Endothelial cell of umbilical vein (primary cell): ENCODE measurements at regions not wholly inside any gene's neighbourhood (a gene's known extent, or its start where the extent isn't known, plus 50 kb on each side); places are given as distances from the start of the nearest gene placed in this dataset.

ENCODE experiments used
- BruUV-seq: library from RNA; stranded (reverse); fragments of 400-500 nt; replicated peaks from 2 replicates; lab custom pipeline; 2021; lab: Mats Ljungman, UMichigan
- CTCF ChIA-PET: fragments of 300-600, 350-600 bp; sonication (Branson Sonifier 250); formaldehyde crosslinking; loops from one replicate; lab custom pipeline; 2021; ENCODE audit warnings: antibody characterized with exemption, inconsistent platforms; lab: Charles Lee
- POLR2A ChIA-PET: fragments of 300-600, 350-600 bp; sonication (Branson Sonifier 250); formaldehyde crosslinking; loops from one replicate; lab custom pipeline; 2021; ENCODE audit warnings: antibody characterized with exemption, inconsistent platforms; lab: Charles Lee
- DNase-seq: peaks from one replicate; pipeline ENCODE4 v3.0.0-alpha.2; 2011; ENCODE audit warnings: low read depth, low spot score
- FAIRE-seq: peaks from 2 replicates; lab custom pipeline; 2011; peaks lifted over from hg19 to GRCh38; lab: Jason Lieb, UNC
- H2AFZ ChIP-seq: 2 replicates; pipeline ENCODE4 v1.6.0; 2012; ENCODE audit warnings: low read depth, low read length, control low read depth, inconsistent platforms
- H3K27ac ChIP-seq: 2 replicates; pipeline ENCODE4 v1.5.1; 2011; ENCODE audit warnings: low read depth, mild to moderate bottlenecking, control low read depth, low read length, moderate library complexity; ENCODE audit not compliant: insufficient read depth
- H3K27me3 ChIP-seq, 2 experiments: 2 replicates each; pipeline versions ENCODE4 v1.6.0 to v1.6.1; 2011; ENCODE audit warnings: low read length in 2 of 2, mixed read lengths in 1 of 2; ENCODE audit not compliant: control insufficient read depth in 2 of 2, insufficient read depth in 2 of 2
- H3K36me3 ChIP-seq, 2 experiments: 2 replicates in 1 of 2; 3 replicates in 1 of 2; pipeline ENCODE4 v1.5.1; 2011; ENCODE audit warnings: low read length in 2 of 2, mild to moderate bottlenecking in 1 of 2, moderate library complexity in 1 of 2; ENCODE audit not compliant: control insufficient read depth in 2 of 2, insufficient read depth in 2 of 2; ENCODE audit errors: extremely low read depth in 1 of 2
- H3K4me1 ChIP-seq: 3 replicates; pipeline ENCODE4 v1.5.1; 2011; ENCODE audit warnings: mild to moderate bottlenecking, low read length; ENCODE audit not compliant: control insufficient read depth, insufficient read depth; ENCODE audit errors: extremely low read depth
- H3K4me2 ChIP-seq: 2 replicates; pipeline ENCODE4 v1.6.1; 2011; ENCODE audit warnings: low read length, control low read depth, mixed read lengths; ENCODE audit not compliant: insufficient read depth
- H3K4me3 ChIP-seq, 3 experiments: fragments of 200-600 bp in 1 of 3; sonication (generic), shearing (Covaris generic) in 1 of 3; replicated peaks in 1 of 3; 2 replicates each; pipeline ENCODE4 v1.5.1; 2011 to 2016; ENCODE audit warnings: control low read depth in 3 of 3, low read length in 3 of 3, mild to moderate bottlenecking in 2 of 3, inconsistent platforms in 1 of 3, low read depth in 1 of 3, moderate library complexity in 1 of 3; ENCODE audit not compliant: insufficient read depth in 1 of 3
- H3K79me2 ChIP-seq: 2 replicates; pipeline ENCODE4 v1.6.0; 2012; ENCODE audit warnings: low read length, inconsistent platforms; ENCODE audit not compliant: control insufficient read depth, insufficient read depth
- H3K9ac ChIP-seq: replicated peaks from 2 replicates; pipeline ENCODE3; 2011; ENCODE audit warnings: low read length, control low read depth; ENCODE audit not compliant: insufficient read depth; ENCODE audit errors: extremely low read depth
- H3K9me1 ChIP-seq: replicated peaks from 3 replicates; pipeline ENCODE4 v1.6.0; 2011; ENCODE audit warnings: mild to moderate bottlenecking, low read length; ENCODE audit not compliant: control insufficient read depth, insufficient read depth; ENCODE audit errors: extremely low read depth
- H3K9me3 ChIP-seq: replicated peaks from 2 replicates; pipeline ENCODE4 v1.5.1; 2012; ENCODE audit warnings: low read length, inconsistent platforms; ENCODE audit not compliant: control insufficient read depth, insufficient read depth
- H4K20me1 ChIP-seq: replicated peaks from 2 replicates; pipeline ENCODE3; 2011; ENCODE audit warnings: mild to moderate bottlenecking, low read length; ENCODE audit not compliant: control insufficient read depth, insufficient read depth; ENCODE audit errors: extremely low read depth
- CTCF ChIP-seq, 2 donors: IDR thresholded peaks; 1 replicate in 1 of 2; 2 replicates in 1 of 2; pipeline ENCODE4 v1.5.1; 2011; ENCODE audit warnings: low read length in 2 of 2, mild to moderate bottlenecking in 2 of 2, moderate library complexity in 2 of 2, control low read depth in 1 of 2, inconsistent platforms in 1 of 2, low read depth in 1 of 2; ENCODE audit not compliant: insufficient read depth in 1 of 2; ENCODE audit errors: extremely low read depth in 1 of 2
- EZH2 ChIP-seq: IDR thresholded peaks from 2 replicates; pipeline ENCODE4 v1.6.1; 2012; ENCODE audit warnings: borderline replicate concordance, low read depth, mild to moderate bottlenecking, moderate library complexity, low read length, inconsistent platforms; ENCODE audit not compliant: severe bottlenecking
- FOS ChIP-seq: IDR thresholded peaks from 2 replicates; pipeline ENCODE4 v1.6.1; 2011; ENCODE audit warnings: mild to moderate bottlenecking, low read length, moderate library complexity, borderline replicate concordance; ENCODE audit not compliant: insufficient read depth
- GATA2 ChIP-seq: IDR thresholded peaks from 2 replicates; pipeline ENCODE4 v1.7.0; 2011; ENCODE audit warnings: low read depth, mild to moderate bottlenecking, moderate library complexity, mixed read lengths, low read length; ENCODE audit not compliant: insufficient read length, insufficient read depth
- MAX ChIP-seq: IDR thresholded peaks from 2 replicates; pipeline ENCODE4 v1.6.1; 2011; ENCODE audit not compliant: insufficient read depth, insufficient read length
- MYC ChIP-seq: IDR thresholded peaks from one replicate; pipeline ENCODE4 v1.6.1; 2011; ENCODE audit warnings: mild to moderate bottlenecking, low read depth, low read length
- POLR2A ChIP-seq: IDR thresholded peaks from 2 replicates; pipeline ENCODE4 v1.6.1; 2012; ENCODE audit warnings: low read depth, mild to moderate bottlenecking, control low read depth, low read length
- dilution Hi-C: fragments of 300-500 bp; cut with MboI; formaldehyde crosslinking; loops from one replicate; pipeline ENCODE4 v1.15.0; 2019; ENCODE audit warnings: low sequenced_read_pairs; ENCODE audit not compliant: extremely low pct_ligation_motif_present
- intact Hi-C: fragments of 100-400 bp; cut with micrococcal nuclease; formaldehyde crosslinking; loops from one replicate; pipeline ENCODE4 v1.10.0; 2022

- Histone ChIP-seq H3K4me2 (no peak overlapping the region), H3K9ac (no peak overlapping the region), H3K27ac (no peak overlapping the region), H3K9me1 (no peaks in the 10 kb centered on the region), H2AFZ (no peak overlapping the region), H3K79me2 (no peaks in the 10 kb centered on the region), H3K36me3 (no peaks in the 10 kb centered on the region), H3K27me3 (no peaks in the 10 kb centered on the region), H4K20me1 (no peaks in the 10 kb centered on the region), H3K4me1 (no peaks in the 10 kb centered on the region), H3K4me3 (no peak overlapping the region), H3K9me3 (no peaks in the 10 kb centered on the region)
- dilution Hi-C loops (no loop called here), intact Hi-C loops (no loop called here)
- no peak for FAIRE-seq
- ChIA-PET POLR2A (no interaction called here), CTCF (no interaction called here)
- BruUV-seq, result no TSS peak
- TF ChIP-seq MYC (no peak), EZH2 (no peak), GATA2 (no peak), CTCF (IDR thresholded peaks at IDR 0.05; ENCODE audit: extremely low read depth in 1 of 2, insufficient read depth in 1 of 2, low read depth in 1 of 2, low read length in 2 of 2) (no peak)
- no peak for DNase-seq
Observed at GRCh38 chr6:14682812-14683211, 563.1 kb upstream of the JARID2 start.

- H3K9ac ChIP-seq, result no peak overlapping the region
- ChIA-PET POLR2A (no interaction called here), CTCF (no interaction called here)
- H3K27me3 ChIP-seq, result no peaks in the 10 kb centered on the region
- dilution Hi-C loops, result no loop called here
- H3K27ac ChIP-seq, result no peak overlapping the region
- BruUV-seq, result no TSS peak
- FAIRE-seq, result no peak
- H3K9me1 ChIP-seq, result no peaks in the 10 kb centered on the region
- TF ChIP-seq MAX, result no peak
- TF ChIP-seq POLR2A, result no peak
- no peak for TF ChIP-seq FOS
- TF ChIP-seq EZH2, result no peak
- no peak overlapping the region for H3K4me3 ChIP-seq
- no peak overlapping the region for H3K4me2 ChIP-seq
- H2AFZ ChIP-seq, result no peak overlapping the region
- DNase-seq, result no peak
- H4K20me1 ChIP-seq, result no peaks in the 10 kb centered on the region
- no peaks in the 10 kb centered on the region for H3K4me1 ChIP-seq
- no peaks in the 10 kb centered on the region for H3K9me3 ChIP-seq
- intact Hi-C loops, result no loop called here
- H3K36me3 ChIP-seq, result no peaks in the 10 kb centered on the region
- no peaks in the 10 kb centered on the region for H3K79me2 ChIP-seq
Observed at GRCh38 chr6:14689639-14690038, 556.2 kb upstream of the JARID2 start.
